ENCODE measurements at regions not wholly inside any gene's neighbourhood (a gene's known extent, or its start where the extent isn't known, plus 50 kb on each side); places are given as distances from the start of the nearest gene placed in this dataset.

DNA sequence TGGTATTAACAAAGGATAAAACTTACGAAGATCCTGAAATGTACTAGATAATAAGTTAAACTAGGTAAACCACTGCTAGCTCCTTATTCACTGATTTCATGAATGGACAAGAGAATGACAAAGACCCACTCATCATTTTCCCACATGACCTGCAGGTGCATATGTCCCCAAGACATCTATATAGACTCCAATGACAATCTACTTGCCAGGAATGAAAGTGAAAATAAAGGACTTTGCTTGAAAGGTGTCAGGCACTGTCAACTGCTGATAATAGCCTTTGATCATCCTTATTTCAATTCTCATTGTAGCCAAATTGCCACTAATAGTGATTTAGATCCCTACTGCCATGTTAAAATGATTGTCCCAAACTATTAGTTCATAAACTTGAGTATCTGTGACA, 321.8 kb downstream of the HACE1 start:
- no peak for DNase-seq (ENCODE audit: low spot score)
- no peak overlapping the region for H3K4me3 ChIP-seq (ENCODE audit: low read depth in 1 of 3, low read length in 3 of 3)
- H3K27ac ChIP-seq (ENCODE audit: low read depth in 1 of 2, low read length in 2 of 2) = no peak overlapping the region
- peaks cover 0 to 2% (median 0%) of the 10 kb centered on the region in 4 donors for H3K27me3 ChIP-seq (ENCODE audit: control insufficient read depth in 4 of 4, insufficient read depth in 4 of 4, low read length in 3 of 4)
- 86% methylated on average over 1 of the region's 1 CpG for WGBS
- no peaks in the 10 kb centered on the region for H3K9me3 ChIP-seq (ENCODE audit: control insufficient read depth in 4 of 4, low read length in 3 of 4)
- no peak overlapping the region for H3K9ac ChIP-seq (ENCODE audit: low read depth in 1 of 2, low read length in 2 of 2)
- no peak for TF ChIP-seq FOXA1 (IDR thresholded peaks at IDR 0.05)
- no peak for TF ChIP-seq NR2F2 (IDR thresholded peaks at IDR 0.05)
- TF ChIP-seq, protein P1, sequence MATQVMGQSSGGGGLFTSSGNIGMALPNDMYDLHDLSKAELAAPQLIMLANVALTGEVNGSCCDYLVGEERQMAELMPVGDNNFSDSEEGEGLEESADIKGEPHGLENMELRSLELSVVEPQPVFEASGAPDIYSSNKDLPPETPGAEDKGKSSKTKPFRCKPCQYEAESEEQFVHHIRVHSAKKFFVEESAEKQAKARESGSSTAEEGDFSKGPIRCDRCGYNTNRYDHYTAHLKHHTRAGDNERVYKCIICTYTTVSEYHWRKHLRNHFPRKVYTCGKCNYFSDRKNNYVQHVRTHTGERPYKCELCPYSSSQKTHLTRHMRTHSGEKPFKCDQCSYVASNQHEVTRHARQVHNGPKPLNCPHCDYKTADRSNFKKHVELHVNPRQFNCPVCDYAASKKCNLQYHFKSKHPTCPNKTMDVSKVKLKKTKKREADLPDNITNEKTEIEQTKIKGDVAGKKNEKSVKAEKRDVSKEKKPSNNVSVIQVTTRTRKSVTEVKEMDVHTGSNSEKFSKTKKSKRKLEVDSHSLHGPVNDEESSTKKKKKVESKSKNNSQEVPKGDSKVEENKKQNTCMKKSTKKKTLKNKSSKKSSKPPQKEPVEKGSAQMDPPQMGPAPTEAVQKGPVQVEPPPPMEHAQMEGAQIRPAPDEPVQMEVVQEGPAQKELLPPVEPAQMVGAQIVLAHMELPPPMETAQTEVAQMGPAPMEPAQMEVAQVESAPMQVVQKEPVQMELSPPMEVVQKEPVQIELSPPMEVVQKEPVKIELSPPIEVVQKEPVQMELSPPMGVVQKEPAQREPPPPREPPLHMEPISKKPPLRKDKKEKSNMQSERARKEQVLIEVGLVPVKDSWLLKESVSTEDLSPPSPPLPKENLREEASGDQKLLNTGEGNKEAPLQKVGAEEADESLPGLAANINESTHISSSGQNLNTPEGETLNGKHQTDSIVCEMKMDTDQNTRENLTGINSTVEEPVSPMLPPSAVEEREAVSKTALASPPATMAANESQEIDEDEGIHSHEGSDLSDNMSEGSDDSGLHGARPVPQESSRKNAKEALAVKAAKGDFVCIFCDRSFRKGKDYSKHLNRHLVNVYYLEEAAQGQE (IDR thresholded peaks at IDR 0.05) = no peak
- TF ChIP-seq RXRA (IDR thresholded peaks at IDR 0.05) = no peak
- no peak for TF ChIP-seq RAD21 (IDR thresholded peaks at IDR 0.05)
- TF ChIP-seq YY1 (IDR thresholded peaks at IDR 0.05) = no peak
- no peak for TF ChIP-seq GABPA (IDR thresholded peaks at IDR 0.05 in 1 of 2, conservative IDR thresholded peaks at IDR 0.05 in 1 of 2)
- no peak for TF ChIP-seq JUND (IDR thresholded peaks at IDR 0.05)
- no peak for TF ChIP-seq HNF4G (IDR thresholded peaks at IDR 0.05)
- no peaks in the 10 kb centered on the region for H3K4me1 ChIP-seq (ENCODE audit: control insufficient read depth in 4 of 4, insufficient read depth in 4 of 4, low read length in 3 of 4)
- H3K36me3 ChIP-seq (ENCODE audit: control insufficient read depth in 4 of 4, insufficient read depth in 3 of 4, low read depth in 1 of 4, low read length in 3 of 4) = no peaks in the 10 kb centered on the region

DNA sequence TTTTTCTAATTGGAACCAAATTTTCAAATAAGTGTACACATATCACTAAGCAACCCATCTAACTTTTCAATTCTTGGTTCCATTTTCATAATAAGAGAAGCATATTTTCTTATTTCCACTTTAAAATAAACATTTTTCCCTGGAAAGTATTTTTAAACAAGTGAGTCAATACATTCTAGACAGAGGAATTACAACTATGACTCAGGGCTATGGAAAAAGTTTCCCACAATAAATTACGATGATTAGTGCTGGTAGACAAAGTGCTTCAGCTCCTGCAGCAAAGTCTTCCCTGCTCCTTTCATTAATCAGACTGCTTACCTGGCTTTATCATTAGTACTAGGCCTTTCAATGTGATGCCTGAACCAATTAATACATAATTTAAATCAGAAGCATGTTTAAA, 322.5 kb downstream of the HACE1 start:
- WGBS = 81% methylated on average over 1 of the region's 1 CpG
- DNase-seq (ENCODE audit: low spot score) = no peak
- no peak for TF ChIP-seq EGR1 (IDR thresholded peaks at IDR 0.05; ENCODE audit: low read depth in 2 of 2)
- TF ChIP-seq, protein P2, sequence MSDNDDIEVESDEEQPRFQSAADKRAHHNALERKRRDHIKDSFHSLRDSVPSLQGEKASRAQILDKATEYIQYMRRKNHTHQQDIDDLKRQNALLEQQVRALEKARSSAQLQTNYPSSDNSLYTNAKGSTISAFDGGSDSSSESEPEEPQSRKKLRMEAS (IDR thresholded peaks at IDR 0.05) = no peak
- no peak for TF ChIP-seq HNF4A (conservative IDR thresholded peaks at IDR 0.05)
- TF ChIP-seq, protein P3, sequence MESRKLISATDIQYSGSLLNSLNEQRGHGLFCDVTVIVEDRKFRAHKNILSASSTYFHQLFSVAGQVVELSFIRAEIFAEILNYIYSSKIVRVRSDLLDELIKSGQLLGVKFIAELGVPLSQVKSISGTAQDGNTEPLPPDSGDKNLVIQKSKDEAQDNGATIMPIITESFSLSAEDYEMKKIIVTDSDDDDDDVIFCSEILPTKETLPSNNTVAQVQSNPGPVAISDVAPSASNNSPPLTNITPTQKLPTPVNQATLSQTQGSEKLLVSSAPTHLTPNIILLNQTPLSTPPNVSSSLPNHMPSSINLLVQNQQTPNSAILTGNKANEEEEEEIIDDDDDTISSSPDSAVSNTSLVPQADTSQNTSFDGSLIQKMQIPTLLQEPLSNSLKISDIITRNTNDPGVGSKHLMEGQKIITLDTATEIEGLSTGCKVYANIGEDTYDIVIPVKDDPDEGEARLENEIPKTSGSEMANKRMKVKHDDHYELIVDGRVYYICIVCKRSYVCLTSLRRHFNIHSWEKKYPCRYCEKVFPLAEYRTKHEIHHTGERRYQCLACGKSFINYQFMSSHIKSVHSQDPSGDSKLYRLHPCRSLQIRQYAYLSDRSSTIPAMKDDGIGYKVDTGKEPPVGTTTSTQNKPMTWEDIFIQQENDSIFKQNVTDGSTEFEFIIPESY (IDR thresholded peaks at IDR 0.05) = no peak
- TF ChIP-seq YY1 (IDR thresholded peaks at IDR 0.05) = no peak
- TF ChIP-seq, protein P4, sequence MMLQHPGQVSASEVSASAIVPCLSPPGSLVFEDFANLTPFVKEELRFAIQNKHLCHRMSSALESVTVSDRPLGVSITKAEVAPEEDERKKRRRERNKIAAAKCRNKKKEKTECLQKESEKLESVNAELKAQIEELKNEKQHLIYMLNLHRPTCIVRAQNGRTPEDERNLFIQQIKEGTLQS (IDR thresholded peaks at IDR 0.05) = no peak
- no peak for TF ChIP-seq JUND (IDR thresholded peaks at IDR 0.05)
- no peak for TF ChIP-seq FOXA2 (IDR thresholded peaks at IDR 0.05)
- no peak for TF ChIP-seq NR2F2 (IDR thresholded peaks at IDR 0.05)
- no peak for TF ChIP-seq HNF4G (IDR thresholded peaks at IDR 0.05)
- no peak for TF ChIP-seq RAD21 (IDR thresholded peaks at IDR 0.05)
- TF ChIP-seq TAF1 (conservative IDR thresholded peaks at IDR 0.05) = no peak
- TF ChIP-seq, protein P1 (IDR thresholded peaks at IDR 0.05) = no peak
- TF ChIP-seq FOXA1 (IDR thresholded peaks at IDR 0.05) = no peak
- TF ChIP-seq, protein P5, sequence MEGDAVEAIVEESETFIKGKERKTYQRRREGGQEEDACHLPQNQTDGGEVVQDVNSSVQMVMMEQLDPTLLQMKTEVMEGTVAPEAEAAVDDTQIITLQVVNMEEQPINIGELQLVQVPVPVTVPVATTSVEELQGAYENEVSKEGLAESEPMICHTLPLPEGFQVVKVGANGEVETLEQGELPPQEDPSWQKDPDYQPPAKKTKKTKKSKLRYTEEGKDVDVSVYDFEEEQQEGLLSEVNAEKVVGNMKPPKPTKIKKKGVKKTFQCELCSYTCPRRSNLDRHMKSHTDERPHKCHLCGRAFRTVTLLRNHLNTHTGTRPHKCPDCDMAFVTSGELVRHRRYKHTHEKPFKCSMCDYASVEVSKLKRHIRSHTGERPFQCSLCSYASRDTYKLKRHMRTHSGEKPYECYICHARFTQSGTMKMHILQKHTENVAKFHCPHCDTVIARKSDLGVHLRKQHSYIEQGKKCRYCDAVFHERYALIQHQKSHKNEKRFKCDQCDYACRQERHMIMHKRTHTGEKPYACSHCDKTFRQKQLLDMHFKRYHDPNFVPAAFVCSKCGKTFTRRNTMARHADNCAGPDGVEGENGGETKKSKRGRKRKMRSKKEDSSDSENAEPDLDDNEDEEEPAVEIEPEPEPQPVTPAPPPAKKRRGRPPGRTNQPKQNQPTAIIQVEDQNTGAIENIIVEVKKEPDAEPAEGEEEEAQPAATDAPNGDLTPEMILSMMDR (IDR thresholded peaks at IDR 0.05; ENCODE audit: low read depth, low read length, missing input control) = no peak
- TF ChIP-seq GABPA (IDR thresholded peaks at IDR 0.05 in 1 of 2, conservative IDR thresholded peaks at IDR 0.05 in 1 of 2) = no peak
- TF ChIP-seq RXRA (IDR thresholded peaks at IDR 0.05) = no peak
- no peak overlapping the region for H3K27ac ChIP-seq (ENCODE audit: low read depth in 1 of 2, low read length in 2 of 2)
- H3K4me3 ChIP-seq (ENCODE audit: low read depth in 1 of 3, low read length in 3 of 3) = no peak overlapping the region
- no peaks in the 10 kb centered on the region for H3K4me1 ChIP-seq (ENCODE audit: control insufficient read depth in 4 of 4, insufficient read depth in 4 of 4, low read length in 3 of 4)
- no peaks in the 10 kb centered on the region for H3K9me3 ChIP-seq (ENCODE audit: control insufficient read depth in 4 of 4, low read length in 3 of 4)
- H3K9ac ChIP-seq (ENCODE audit: low read depth in 1 of 2, low read length in 2 of 2) = no peak overlapping the region
- H3K27me3 ChIP-seq (ENCODE audit: control insufficient read depth in 4 of 4, insufficient read depth in 4 of 4, low read length in 3 of 4) = peaks cover 0 to 2% (median 0%) of the 10 kb centered on the region in 4 donors
- no peaks in the 10 kb centered on the region for H3K36me3 ChIP-seq (ENCODE audit: control insufficient read depth in 4 of 4, insufficient read depth in 3 of 4, low read depth in 1 of 4, low read length in 3 of 4)

All from liver (tissue), 8 donors.